Activated T-cell treated with anti-CD3 and anti-CD28 coated beads for 48 hours (primary cell): ENCODE measurements at regions not wholly inside any gene's neighbourhood (a gene's known extent, or its start where the extent isn't known, plus 50 kb on each side); places are given as distances from the start of the nearest gene placed in this dataset.

Experiments used
- DNase-seq: peaks from one replicate; pipeline ENCODE4 v3.0.0-alpha.2; 2020; ENCODE audit warnings: low read depth

GRCh38 chr4:54545663-54546424, 111.9 kb upstream of the KIT start:
- DNase-seq, result no peak

- no peak for DNase-seq
Observed at GRCh38 chr4:54547299-54548097, 110.3 kb upstream of the KIT start.

GRCh38 chr4:54548098-54548620, 109.6 kb upstream of the KIT start:
- no peak for DNase-seq

- no peak for DNase-seq
Observed at GRCh38 chr4:54548831-54549460, 108.8 kb upstream of the KIT start.

GRCh38 chr4:54550395-54551171, 107.2 kb upstream of the KIT start:
- DNase-seq, result no peak

- DNase-seq, result no peak
Observed at GRCh38 chr4:54553001-54553400, 104.8 kb upstream of the KIT start.

- no peak for DNase-seq
Observed at GRCh38 chr4:54554339-54554990, 103.3 kb upstream of the KIT start.

GRCh38 chr4:54556051-54556450, 101.7 kb upstream of the KIT start:
- no peak for DNase-seq

- DNase-seq, result no peak
Observed at GRCh38 chr4:54556587-54556986, 101.2 kb upstream of the KIT start.

GRCh38 chr4:54558889-54559677, 98.7 kb upstream of the KIT start:
- no peak for DNase-seq

GRCh38 chr4:54560513-54560912, 97.2 kb upstream of the KIT start:
- no peak for DNase-seq

- DNase-seq, result no peak
Observed at GRCh38 chr4:54561940-54562339, 95.8 kb upstream of the KIT start.

GRCh38 chr4:54566608-54567007, 91.1 kb upstream of the KIT start:
- DNase-seq, result no peak

- DNase-seq, result no peak
Observed at GRCh38 chr4:54567327-54567726, 90.4 kb upstream of the KIT start.

- DNase-seq, result no peak
Observed at GRCh38 chr4:54568184-54568583, 89.6 kb upstream of the KIT start.

GRCh38 chr4:54570822-54571221, 86.9 kb upstream of the KIT start:
- DNase-seq, result no peak

GRCh38 chr4:54571293-54572151, 86.2 kb upstream of the KIT start:
- DNase-seq, result no peak

GRCh38 chr4:54572152-54572542, 85.6 kb upstream of the KIT start:
- DNase-seq, result no peak

- DNase-seq, result no peak
Observed at GRCh38 chr4:54574500-54574899, 83.3 kb upstream of the KIT start.

- no peak for DNase-seq
Observed at GRCh38 chr4:54575919-54576318, 81.8 kb upstream of the KIT start.
